AG09319 (cell line): ENCODE measurements at regions not wholly inside any gene's neighbourhood (a gene's known extent, or its start where the extent isn't known, plus 50 kb on each side); places are given as distances from the start of the nearest gene placed in this dataset.
"Not testable (repeated sequence)": the region's sequence is repeated elsewhere in the genome, so short reads cannot be mapped to it uniquely, and the experiment has no call there.

Experiments
- DNase-seq: peaks from one replicate; pipeline ENCODE4 v3.0.0-alpha.2; 2010; ENCODE audit warnings: low read depth; ENCODE audit errors: extremely low read depth
- CTCF ChIP-seq: IDR thresholded peaks from 2 replicates; pipeline ENCODE4 v1.5.1; 2011; ENCODE audit warnings: low read depth, mild to moderate bottlenecking, inconsistent platforms, low read length, moderate library complexity

GRCh38 chr2:82182270-82182669 lies 1877.7 kb upstream of the LRRTM1 start:
- no peak for DNase-seq
- TF ChIP-seq CTCF, result no peak

- DNase-seq, result not testable (repeated sequence)
These were observed 1870.7 kb upstream of the LRRTM1 start for GRCh38 chr2:82175210-82175609.

GRCh38 chr2:82172483-82172882 lies 1867.9 kb upstream of the LRRTM1 start:
- no peak for TF ChIP-seq CTCF
- DNase-seq, result no peak

GRCh38 chr2:82169379-82169778 lies 1864.8 kb upstream of the LRRTM1 start:
- TF ChIP-seq CTCF, result no peak
- no peak for DNase-seq

- DNase-seq, result no peak
- no peak for TF ChIP-seq CTCF
These were observed 1860.8 kb upstream of the LRRTM1 start for GRCh38 chr2:82165377-82165776.

GRCh38 chr2:82158150-82158549 lies 1853.6 kb upstream of the LRRTM1 start:
- no peak for TF ChIP-seq CTCF

GRCh38 chr2:82155469-82155868 lies 1850.9 kb upstream of the LRRTM1 start:
- DNase-seq, result no peak
- TF ChIP-seq CTCF, result no peak

More at GRCh38 chr2:82158150-82158549, 1853.6 kb upstream of the LRRTM1 start:
- DNase-seq, result no peak

- TF ChIP-seq CTCF, result no peak
These were observed 1838.8 kb upstream of the LRRTM1 start for GRCh38 chr2:82143343-82143742.

More at GRCh38 chr2:82143343-82143742, 1838.8 kb upstream of the LRRTM1 start:
- DNase-seq, result no peak
